ENCODE measurements at regions not wholly inside any gene's neighbourhood (a gene's known extent, or its start where the extent isn't known, plus 50 kb on each side); places are given as distances from the start of the nearest gene placed in this dataset.
"Not testable (repeated sequence)": the region's sequence is repeated elsewhere in the genome, so short reads cannot be mapped to it uniquely, and the experiment has no call there.

DNA sequence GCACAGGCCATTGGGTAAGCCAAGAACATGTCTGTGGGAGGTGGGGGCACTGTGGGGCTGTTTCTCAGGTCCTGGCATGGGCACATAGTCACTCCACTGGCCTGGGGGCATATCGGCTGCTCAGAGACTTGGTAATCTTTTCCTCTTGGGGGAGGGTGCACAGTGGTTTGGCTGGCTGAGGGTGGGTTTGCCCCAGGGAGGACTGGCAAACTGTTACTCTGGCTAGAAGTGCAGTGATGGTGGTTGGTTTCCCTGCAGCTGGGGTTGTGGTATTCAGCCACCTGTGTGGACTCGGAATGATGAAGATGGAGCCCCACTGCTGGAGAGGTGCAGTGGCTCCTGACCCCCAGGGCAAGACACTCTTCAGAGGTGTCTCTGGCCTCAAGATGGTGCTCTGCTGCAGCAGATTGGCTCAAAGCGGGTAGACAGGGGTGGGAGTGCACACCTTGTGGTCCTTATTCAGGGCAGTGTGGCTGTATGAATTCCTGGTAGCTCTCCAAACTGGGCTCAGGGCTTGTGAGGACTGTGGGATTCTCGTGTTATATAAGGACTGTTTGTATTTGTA, 74.1 kb upstream of the DDHD1 start:
- Histone ChIP-seq H3K9ac (ENCODE audit: low read depth, low read length) (no peak overlapping the region), H3K27ac (ENCODE audit: low read length) (no peak overlapping the region), H3K27me3 (ENCODE audit: insufficient read depth, low read length) (no peaks in the 10 kb centered on the region), H3K4me3 (ENCODE audit: low read length) (no peak overlapping the region), H3K9me3 (ENCODE audit: insufficient read depth, low read depth, low read length) (no peaks in the 10 kb centered on the region; the same call in 1 of the 2 replicates), H3K4me1 (ENCODE audit: insufficient read depth, low read length) (no peaks in the 10 kb centered on the region), H3K36me3 (ENCODE audit: insufficient read depth, low read depth, low read length) (no peaks in the 10 kb centered on the region)

DNA sequence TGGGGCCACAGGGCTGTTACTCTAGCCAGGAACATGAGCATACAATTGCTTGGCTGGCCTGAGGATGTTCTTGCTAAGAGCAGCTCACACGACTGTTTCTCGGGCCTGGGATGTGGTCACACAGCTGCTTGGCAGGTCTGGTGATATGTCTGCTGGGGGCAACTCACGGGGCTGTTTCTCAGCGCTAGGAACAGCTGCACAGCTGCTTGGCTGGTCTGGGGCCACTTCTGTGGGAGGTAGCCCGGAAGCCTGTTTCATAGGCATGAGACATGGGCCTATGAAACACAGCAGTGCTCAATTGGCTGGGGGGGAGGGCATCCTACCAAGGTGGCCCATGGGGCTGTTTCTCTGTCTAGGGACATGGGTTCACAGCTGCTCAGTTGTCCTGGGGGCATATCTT, 73.4 kb upstream of the DDHD1 start:
- Histone ChIP-seq H3K36me3 (ENCODE audit: insufficient read depth, low read depth, low read length) (no peaks in the 10 kb centered on the region), H3K27ac (ENCODE audit: low read length) (no peak overlapping the region), H3K27me3 (ENCODE audit: insufficient read depth, low read length) (no peaks in the 10 kb centered on the region), H3K9ac (ENCODE audit: low read depth, low read length) (no peak overlapping the region), H3K9me3 (ENCODE audit: insufficient read depth, low read depth, low read length) (no peaks in the 10 kb centered on the region; the same call in 1 of the 2 replicates), H3K4me3 (ENCODE audit: low read length) (no peak overlapping the region), H3K4me1 (ENCODE audit: insufficient read depth, low read length) (no peaks in the 10 kb centered on the region)

DNA sequence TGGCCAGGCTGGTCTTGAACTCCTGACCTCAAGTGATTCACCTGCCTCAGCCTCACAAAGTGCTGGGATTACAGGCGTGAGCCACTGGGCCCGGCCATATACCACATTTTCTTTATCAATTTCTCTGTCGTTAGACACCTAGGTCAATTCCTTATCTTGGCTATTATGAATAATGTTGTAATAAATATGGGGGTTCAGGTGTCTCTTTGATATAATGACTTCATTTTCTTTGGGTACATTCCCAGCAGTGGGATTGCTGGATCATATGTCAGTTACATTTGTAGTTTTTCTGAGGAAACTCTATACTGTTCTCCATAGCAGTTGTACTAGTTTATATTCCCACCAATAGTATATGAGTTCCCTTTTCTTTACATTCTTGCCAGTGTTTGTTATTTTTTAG, 67.8 kb upstream of the DDHD1 start:
- Histone ChIP-seq H3K36me3 (ENCODE audit: insufficient read depth, low read depth, low read length) (no peaks in the 10 kb centered on the region), H3K9me3 (ENCODE audit: insufficient read depth, low read depth, low read length) (peaks cover 5% of the 10 kb centered on the region; the same call in 1 of the 2 replicates), H3K4me3 (ENCODE audit: low read length) (no peak overlapping the region), H3K9ac (ENCODE audit: low read depth, low read length) (no peak overlapping the region), H3K27ac (ENCODE audit: low read length) (no peak overlapping the region), H3K4me1 (ENCODE audit: insufficient read depth, low read length) (no peaks in the 10 kb centered on the region; the same call in 1 of the 2 replicates), H3K27me3 (ENCODE audit: insufficient read depth, low read length) (no peaks in the 10 kb centered on the region)

DNA sequence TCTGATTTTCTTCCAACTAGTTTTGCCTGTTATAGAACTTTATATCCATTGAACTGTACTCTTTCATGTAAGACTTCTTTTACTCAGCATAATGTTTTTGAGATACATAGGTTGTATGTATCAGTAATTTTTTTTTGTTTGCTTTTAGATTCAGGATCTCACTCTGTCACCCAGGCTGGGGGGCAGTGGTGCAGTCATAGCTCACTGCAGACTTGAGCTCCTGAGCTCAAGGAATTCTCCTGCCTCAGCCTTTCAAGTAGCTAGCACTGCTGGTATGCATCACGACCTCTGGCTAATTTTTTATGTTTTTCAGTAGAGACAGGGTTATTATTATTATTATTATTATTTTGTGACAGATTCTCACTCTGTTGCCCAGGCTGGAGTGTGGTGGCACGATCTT, 65.0 kb upstream of the DDHD1 start:
- peak overlapping the region; percentile 80 for H3K4me3 ChIP-seq (ENCODE audit: low read length)
- H3K36me3 ChIP-seq (ENCODE audit: insufficient read depth, low read depth, low read length), result no peaks in the 10 kb centered on the region
- peak overlapping the region; percentile 80; the same call in 1 of the 2 replicates for H3K9ac ChIP-seq (ENCODE audit: low read depth, low read length)
- peaks cover 5% of the 10 kb centered on the region; the same call in 1 of the 2 replicates for H3K9me3 ChIP-seq (ENCODE audit: insufficient read depth, low read depth, low read length)
- no peaks in the 10 kb centered on the region for H3K27me3 ChIP-seq (ENCODE audit: insufficient read depth, low read length)
- H3K4me1 ChIP-seq (ENCODE audit: insufficient read depth, low read length), result no peaks in the 10 kb centered on the region; the same call in 1 of the 2 replicates
- H3K27ac ChIP-seq (ENCODE audit: low read length), result no peak overlapping the region

DNA sequence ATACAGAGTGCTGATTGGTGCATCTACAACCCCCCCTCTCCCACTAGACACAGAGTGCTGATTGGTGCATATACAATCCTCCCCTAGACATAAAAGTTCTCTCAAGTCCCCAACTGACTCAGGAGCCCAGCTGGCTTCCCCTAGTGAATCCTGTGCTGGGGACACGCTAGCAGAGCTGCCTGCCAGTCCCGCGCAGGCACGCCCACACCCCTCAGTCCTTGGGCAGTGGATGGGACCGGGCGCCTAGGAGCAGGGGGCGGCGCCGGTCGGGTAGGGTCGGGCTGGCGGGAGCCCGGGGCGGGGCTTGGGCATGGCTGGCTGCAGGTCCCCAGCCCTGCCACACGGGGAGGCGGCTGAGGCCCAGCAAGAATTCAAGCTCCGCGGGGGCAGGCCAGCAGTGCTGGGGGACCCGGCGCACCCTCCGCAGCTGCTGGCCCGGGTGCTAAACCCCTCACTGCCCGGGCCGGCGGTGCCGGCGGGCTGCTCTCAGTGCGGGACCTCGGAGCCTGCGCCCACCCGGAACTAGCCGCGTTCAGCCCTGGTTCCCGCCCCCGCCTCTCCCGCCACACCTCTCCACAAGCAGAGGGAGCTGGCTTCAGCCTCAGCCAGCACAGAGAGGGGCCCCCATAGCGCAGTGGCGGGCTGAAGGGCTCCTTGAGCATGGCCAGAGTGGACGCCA, 64.3 kb upstream of the DDHD1 start:
- peak overlapping the region; percentile 80 for H3K4me3 ChIP-seq (ENCODE audit: low read length)
- no peak overlapping the region for H3K27ac ChIP-seq (ENCODE audit: low read length)
- H3K4me1 ChIP-seq (ENCODE audit: insufficient read depth, low read length), result no peaks in the 10 kb centered on the region; the same call in 1 of the 2 replicates
- H3K27me3 ChIP-seq (ENCODE audit: insufficient read depth, low read length), result no peaks in the 10 kb centered on the region
- peak overlapping the region; percentile 80; the same call in 1 of the 2 replicates for H3K9ac ChIP-seq (ENCODE audit: low read depth, low read length)
- H3K9me3 ChIP-seq (ENCODE audit: insufficient read depth, low read depth, low read length), result peaks cover 5% of the 10 kb centered on the region; the same call in 1 of the 2 replicates
- no peaks in the 10 kb centered on the region for H3K36me3 ChIP-seq (ENCODE audit: insufficient read depth, low read depth, low read length)

DNA sequence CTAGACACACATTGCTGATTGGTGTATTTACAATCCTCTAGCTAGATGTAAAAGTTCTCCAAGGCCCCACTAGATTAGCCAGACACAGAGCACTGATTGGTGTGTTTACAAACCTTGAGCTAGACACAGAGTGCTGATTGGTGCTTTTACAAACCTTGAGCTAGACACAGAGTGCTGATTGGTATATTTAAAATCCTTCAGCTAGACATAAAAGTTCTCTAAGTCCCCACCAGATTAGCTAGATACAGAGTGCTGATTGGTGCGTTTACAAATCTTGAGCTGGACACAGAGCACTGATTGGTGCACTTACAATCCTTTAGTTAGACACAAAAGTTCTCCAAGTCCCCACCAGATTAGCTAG, 63.8 kb upstream of the DDHD1 start:
- H3K27ac ChIP-seq (ENCODE audit: low read length); H3K9me3 ChIP-seq (ENCODE audit: insufficient read depth, low read depth, low read length); H3K27me3 ChIP-seq (ENCODE audit: insufficient read depth, low read length); H3K36me3 ChIP-seq (ENCODE audit: insufficient read depth, low read depth, low read length); H3K4me1 ChIP-seq (ENCODE audit: insufficient read depth, low read length); H3K9ac ChIP-seq (ENCODE audit: low read depth, low read length): not testable (repeated sequence)
- peak overlapping the region; percentile 80; the same call in 1 of the 2 replicates for H3K4me3 ChIP-seq (ENCODE audit: low read length)

DNA sequence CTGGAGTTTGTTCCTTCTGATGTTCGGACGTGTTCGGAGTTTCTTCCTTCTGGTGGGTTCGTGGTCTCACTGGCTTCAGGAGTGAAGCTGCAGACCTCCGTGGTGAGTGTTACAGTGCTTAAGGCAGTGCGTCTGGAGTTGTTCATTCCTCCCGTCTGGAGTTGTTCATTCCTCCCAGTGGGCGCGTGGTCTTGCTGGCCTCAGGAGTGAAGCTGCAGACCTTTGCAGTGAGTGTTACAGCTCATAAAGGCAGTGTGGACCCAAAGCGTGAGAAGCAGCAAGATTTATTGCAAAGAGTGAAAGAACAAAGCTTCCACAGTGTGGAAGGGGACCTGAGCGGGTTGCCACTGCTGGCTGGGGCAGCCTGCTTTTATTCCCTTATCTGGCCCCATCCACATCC, 63.4 kb upstream of the DDHD1 start:
- H3K4me3 ChIP-seq (ENCODE audit: low read length); H3K9me3 ChIP-seq (ENCODE audit: insufficient read depth, low read depth, low read length); H3K9ac ChIP-seq (ENCODE audit: low read depth, low read length); H3K36me3 ChIP-seq (ENCODE audit: insufficient read depth, low read depth, low read length); H3K4me1 ChIP-seq (ENCODE audit: insufficient read depth, low read length); H3K27ac ChIP-seq (ENCODE audit: low read length); H3K27me3 ChIP-seq (ENCODE audit: insufficient read depth, low read length): not testable (repeated sequence)

DNA sequence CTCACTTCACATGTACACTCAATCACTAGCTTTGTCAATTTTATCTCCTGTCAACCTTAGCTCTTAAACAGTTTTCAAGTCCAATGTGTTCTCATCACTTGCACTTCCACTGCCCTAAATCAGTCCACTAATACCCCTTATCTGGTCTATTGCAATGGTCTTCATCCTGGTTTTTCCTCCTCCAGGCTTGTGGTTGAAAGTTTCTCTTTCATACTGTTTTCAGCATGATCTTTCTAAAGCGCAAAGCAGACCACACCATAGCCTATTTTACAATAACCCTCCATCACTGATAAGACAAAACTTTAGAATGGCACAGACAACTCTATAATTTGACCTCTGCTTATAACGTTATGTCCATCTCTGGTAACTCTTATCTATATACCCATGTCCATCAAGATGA, 62.0 kb upstream of the DDHD1 start:
- Histone ChIP-seq H3K9me3 (ENCODE audit: insufficient read depth, low read depth, low read length) (peaks cover 5% of the 10 kb centered on the region; the same call in 1 of the 2 replicates), H3K4me3 (ENCODE audit: low read length) (no peak overlapping the region), H3K4me1 (ENCODE audit: insufficient read depth, low read length) (no peaks in the 10 kb centered on the region; the same call in 1 of the 2 replicates), H3K27ac (ENCODE audit: low read length) (no peak overlapping the region), H3K36me3 (ENCODE audit: insufficient read depth, low read depth, low read length) (no peaks in the 10 kb centered on the region), H3K9ac (ENCODE audit: low read depth, low read length) (no peak overlapping the region), H3K27me3 (ENCODE audit: insufficient read depth, low read length) (no peaks in the 10 kb centered on the region)

DNA sequence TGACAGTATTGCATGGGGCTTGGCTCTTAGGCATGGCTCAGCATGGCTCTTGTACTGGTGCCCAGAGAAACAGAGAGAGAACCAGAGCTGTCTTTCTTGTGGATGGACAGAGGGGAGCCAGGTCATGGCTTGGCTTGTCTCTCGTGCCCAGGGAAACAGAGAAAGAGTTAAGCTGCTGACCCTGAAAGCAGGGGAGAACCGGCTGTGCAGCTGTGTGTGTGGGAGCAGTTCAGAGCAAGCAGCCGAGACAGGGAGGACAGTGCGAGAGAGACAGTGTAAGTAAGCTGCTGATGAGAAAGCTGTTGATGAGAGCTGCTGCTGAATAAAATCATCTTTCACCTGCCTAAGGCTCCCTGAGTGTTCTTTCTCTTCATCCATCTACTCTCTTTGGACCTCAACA, 61.3 kb upstream of the DDHD1 start:
- no peak overlapping the region for H3K27ac ChIP-seq (ENCODE audit: low read length)
- no peak overlapping the region for H3K4me3 ChIP-seq (ENCODE audit: low read length)
- peaks cover 5% of the 10 kb centered on the region; the same call in 1 of the 2 replicates for H3K9me3 ChIP-seq (ENCODE audit: insufficient read depth, low read depth, low read length)
- no peaks in the 10 kb centered on the region; the same call in 1 of the 2 replicates for H3K4me1 ChIP-seq (ENCODE audit: insufficient read depth, low read length)
- H3K36me3 ChIP-seq (ENCODE audit: insufficient read depth, low read depth, low read length), result no peaks in the 10 kb centered on the region
- no peaks in the 10 kb centered on the region for H3K27me3 ChIP-seq (ENCODE audit: insufficient read depth, low read length)
- no peak overlapping the region for H3K9ac ChIP-seq (ENCODE audit: low read depth, low read length)

DNA sequence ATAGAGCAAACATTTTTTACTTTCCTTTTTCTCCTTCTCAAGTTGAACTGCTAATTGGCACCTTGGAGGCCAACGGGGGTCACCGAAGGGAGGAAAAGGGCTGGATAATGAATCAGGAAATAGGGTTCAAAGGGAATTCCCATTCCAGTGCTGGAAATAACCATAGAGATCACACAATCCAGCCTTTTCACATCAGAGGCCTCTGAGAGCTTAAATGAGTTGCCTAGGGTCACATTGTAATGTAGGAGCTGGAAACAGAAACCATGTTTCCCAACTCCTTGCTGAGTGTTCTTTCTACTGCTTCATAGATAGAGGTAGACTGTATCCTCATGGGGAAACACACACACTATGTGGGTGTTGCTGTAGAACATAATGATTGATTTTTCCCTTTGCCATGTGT, 60.6 kb upstream of the DDHD1 start:
- Histone ChIP-seq H3K27me3 (ENCODE audit: insufficient read depth, low read length) (no peaks in the 10 kb centered on the region), H3K4me3 (ENCODE audit: low read length) (no peak overlapping the region), H3K9ac (ENCODE audit: low read depth, low read length) (no peak overlapping the region), H3K9me3 (ENCODE audit: insufficient read depth, low read depth, low read length) (peaks cover 5% of the 10 kb centered on the region; the same call in 1 of the 2 replicates), H3K4me1 (ENCODE audit: insufficient read depth, low read length) (no peaks in the 10 kb centered on the region; the same call in 1 of the 2 replicates), H3K36me3 (ENCODE audit: insufficient read depth, low read depth, low read length) (no peaks in the 10 kb centered on the region), H3K27ac (ENCODE audit: low read length) (no peak overlapping the region)

DNA sequence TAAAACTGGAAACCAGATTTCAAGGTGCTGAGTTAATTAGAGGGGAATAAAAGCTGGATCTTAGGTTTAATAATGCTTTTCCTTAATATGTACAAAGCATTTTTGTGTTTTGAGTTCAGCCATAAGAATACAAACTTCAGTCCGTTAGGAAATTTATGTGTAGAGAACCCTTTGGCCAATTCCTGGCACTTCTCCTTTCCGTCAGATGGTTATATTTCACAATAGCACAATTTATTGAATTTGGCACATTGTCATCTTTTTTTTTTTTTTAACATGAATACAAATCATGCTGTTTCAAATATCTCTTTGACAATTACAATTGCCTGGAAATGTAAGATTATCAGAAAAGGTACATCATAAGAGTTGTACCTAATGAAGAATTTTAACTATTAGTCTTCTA, 56.2 kb upstream of the DDHD1 start:
- no peak overlapping the region for H3K9ac ChIP-seq (ENCODE audit: low read depth, low read length)
- no peaks in the 10 kb centered on the region for H3K36me3 ChIP-seq (ENCODE audit: insufficient read depth, low read depth, low read length)
- no peak overlapping the region for H3K4me3 ChIP-seq (ENCODE audit: low read length)
- no peak overlapping the region for H3K27ac ChIP-seq (ENCODE audit: low read length)
- H3K27me3 ChIP-seq (ENCODE audit: insufficient read depth, low read length), result no peaks in the 10 kb centered on the region
- no peaks in the 10 kb centered on the region for H3K4me1 ChIP-seq (ENCODE audit: insufficient read depth, low read length)
- H3K9me3 ChIP-seq (ENCODE audit: insufficient read depth, low read depth, low read length), result no peaks in the 10 kb centered on the region; the same call in 1 of the 2 replicates

Measured in iPS-20b (cell line).